GM18909 (cell line): ENCODE measurements at regions not wholly inside any gene's neighbourhood (a gene's known extent, or its start where the extent isn't known, plus 50 kb on each side); places are given as distances from the start of the nearest gene placed in this dataset.
"Not testable (repeated sequence)": the region's sequence is repeated elsewhere in the genome, so short reads cannot be mapped to it uniquely, and the experiment has no call there.

Source experiments
- ATAC-seq: cut with Tn5 transposase; IDR thresholded peaks from one replicate; pipeline ENCODE4 v1.9.1; 2021; ENCODE audit warnings: mild to moderate bottlenecking; ENCODE audit not compliant: unreplicated experiment, poor library complexity

GRCh38 chr11:87779276-87780067, 395.8 kb downstream of the RAB38 start:
- ATAC-seq = no peak

GRCh38 chr11:87778357-87778756, 396.9 kb downstream of the RAB38 start:
- ATAC-seq = no peak

- no peak for ATAC-seq
Measured at GRCh38 chr11:87775036-87775435, 400.2 kb downstream of the RAB38 start.

GRCh38 chr11:87769661-87770060, 405.6 kb downstream of the RAB38 start:
- no peak for ATAC-seq

GRCh38 chr11:87767615-87768014, 407.6 kb downstream of the RAB38 start:
- ATAC-seq = no peak

- not testable (repeated sequence) for ATAC-seq
Measured at GRCh38 chr11:87764075-87764474, 411.2 kb downstream of the RAB38 start.

GRCh38 chr11:87754685-87755084, 420.6 kb downstream of the RAB38 start:
- no peak for ATAC-seq

- ATAC-seq = no peak
Measured at GRCh38 chr11:87753143-87753542, 422.1 kb downstream of the RAB38 start.

GRCh38 chr11:87743007-87743406, 432.2 kb downstream of the RAB38 start:
- ATAC-seq = no peak

- no peak for ATAC-seq
Measured at GRCh38 chr11:87740968-87741367, 434.3 kb downstream of the RAB38 start.

- ATAC-seq = no peak
Measured at GRCh38 chr11:87740451-87740850, 434.8 kb downstream of the RAB38 start.

GRCh38 chr11:87739766-87740165, 435.5 kb downstream of the RAB38 start:
- no peak for ATAC-seq

- ATAC-seq = no peak
Measured at GRCh38 chr11:87739261-87739660, 436.0 kb downstream of the RAB38 start.

GRCh38 chr11:87736928-87737327, 438.3 kb downstream of the RAB38 start:
- ATAC-seq = no peak

- ATAC-seq = no peak
Measured at GRCh38 chr11:87726506-87726905, 448.7 kb downstream of the RAB38 start.

GRCh38 chr11:87724358-87724757, 450.9 kb downstream of the RAB38 start:
- no peak for ATAC-seq

GRCh38 chr11:87722756-87723565, 452.3 kb downstream of the RAB38 start:
- peak; percentile 68 for ATAC-seq

GRCh38 chr11:87719326-87720073, 455.7 kb downstream of the RAB38 start:
- ATAC-seq = no peak

GRCh38 chr11:87712802-87713202, 462.4 kb downstream of the RAB38 start:
- no peak for ATAC-seq

GRCh38 chr11:87712391-87712790, 462.9 kb downstream of the RAB38 start:
- ATAC-seq = no peak

GRCh38 chr11:87703589-87703988, 471.7 kb downstream of the RAB38 start:
- ATAC-seq = not testable (repeated sequence)
